ENCODE measurements at regions not wholly inside any gene's neighbourhood (a gene's known extent, or its start where the extent isn't known, plus 50 kb on each side); places are given as distances from the start of the nearest gene placed in this dataset.

DNA sequence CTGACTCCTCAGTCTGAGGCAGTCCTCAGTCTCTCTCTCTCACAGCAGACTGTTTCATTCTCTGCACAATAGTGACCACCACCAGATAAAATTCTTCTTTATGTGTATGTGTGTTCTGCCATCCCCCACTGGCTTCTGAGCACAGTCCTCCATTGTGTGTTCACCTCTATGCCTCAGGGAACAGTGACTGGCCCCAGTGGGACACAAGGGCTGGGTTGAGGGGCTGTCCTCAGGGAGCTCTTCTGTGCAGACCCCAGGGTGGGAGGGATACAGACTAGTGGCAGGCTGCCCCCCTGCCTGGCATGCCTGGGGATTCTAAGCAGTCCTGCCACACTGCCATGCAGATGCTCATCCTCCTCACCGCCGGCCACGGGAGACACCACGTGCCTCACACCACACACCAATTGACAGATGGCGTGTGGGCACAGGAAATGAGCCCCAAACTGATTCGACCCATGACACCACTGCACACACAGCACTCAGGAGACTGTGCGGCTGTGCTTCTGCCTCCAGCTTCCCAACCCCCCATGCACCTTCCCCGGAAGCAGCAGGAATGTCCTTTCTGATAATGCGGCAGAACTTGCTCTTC is 237.6 kb upstream of the CHRNA7 start:
- intact Hi-C loops (cut with micrococcal nuclease): no loop called here
- Histone ChIP-seq H3K4me3 (replicated peaks in 1 of 3; ENCODE audit: insufficient read depth in 1 of 3, low read depth in 1 of 3, low read length in 3 of 3) (no peak overlapping the region), H3K4me2 (ENCODE audit: insufficient read depth, low read length) (no peak overlapping the region), H2AFZ (ENCODE audit: low read depth, low read length) (no peak overlapping the region), H3K9me1 (replicated peaks; ENCODE audit: control insufficient read depth, extremely low read depth, insufficient read depth, low read length) (no peaks in the 10 kb centered on the region), H4K20me1 (replicated peaks; ENCODE audit: control insufficient read depth, extremely low read depth, insufficient read depth, low read length) (no peaks in the 10 kb centered on the region), H3K27me3 (ENCODE audit: control insufficient read depth in 2 of 2, insufficient read depth in 2 of 2, low read length in 2 of 2) (no peaks in the 10 kb centered on the region), H3K4me1 (ENCODE audit: control insufficient read depth, extremely low read depth, insufficient read depth, low read length) (no peaks in the 10 kb centered on the region), H3K9me3 (replicated peaks; ENCODE audit: control insufficient read depth, insufficient read depth, low read length) (peaks cover 5% of the 10 kb centered on the region), H3K9ac (replicated peaks; ENCODE audit: extremely low read depth, insufficient read depth, low read length) (no peak overlapping the region), H3K36me3 (ENCODE audit: control insufficient read depth in 2 of 2, extremely low read depth in 1 of 2, insufficient read depth in 2 of 2, low read length in 2 of 2) (no peaks in the 10 kb centered on the region), H3K79me2 (ENCODE audit: control insufficient read depth, insufficient read depth, low read length) (no peaks in the 10 kb centered on the region), H3K27ac (ENCODE audit: insufficient read depth, low read depth, low read length) (no peak overlapping the region)
- ChIA-PET POLR2A (no interaction called here), CTCF (no interaction called here)
- no peak for FAIRE-seq
- dilution Hi-C loops (cut with MboI; ENCODE audit: extremely low pct_ligation_motif_present, low sequenced_read_pairs): no loop called here
- TF ChIP-seq GATA2 (IDR thresholded peaks at IDR 0.05; ENCODE audit: insufficient read depth, insufficient read length, low read depth, low read length) (no peak), MAX (IDR thresholded peaks at IDR 0.05; ENCODE audit: insufficient read depth, insufficient read length) (no peak), MYC (IDR thresholded peaks at IDR 0.05; ENCODE audit: low read depth, low read length) (no peak), POLR2A (IDR thresholded peaks at IDR 0.05; ENCODE audit: low read depth, low read length) (no peak), EZH2 (IDR thresholded peaks at IDR 0.05; ENCODE audit: borderline replicate concordance, low read depth, low read length, severe bottlenecking) (no peak), JUN (IDR thresholded peaks at IDR 0.05; ENCODE audit: borderline replicate concordance, insufficient read depth, insufficient read length, low read depth) (no peak), POLR2AphosphoS5 (IDR thresholded peaks at IDR 0.05; ENCODE audit: insufficient read depth, low read depth, low read length) (no peak), FOS (IDR thresholded peaks at IDR 0.05; ENCODE audit: borderline replicate concordance, insufficient read depth, low read length) (no peak)
- TF ChIP-seq, protein P1, sequence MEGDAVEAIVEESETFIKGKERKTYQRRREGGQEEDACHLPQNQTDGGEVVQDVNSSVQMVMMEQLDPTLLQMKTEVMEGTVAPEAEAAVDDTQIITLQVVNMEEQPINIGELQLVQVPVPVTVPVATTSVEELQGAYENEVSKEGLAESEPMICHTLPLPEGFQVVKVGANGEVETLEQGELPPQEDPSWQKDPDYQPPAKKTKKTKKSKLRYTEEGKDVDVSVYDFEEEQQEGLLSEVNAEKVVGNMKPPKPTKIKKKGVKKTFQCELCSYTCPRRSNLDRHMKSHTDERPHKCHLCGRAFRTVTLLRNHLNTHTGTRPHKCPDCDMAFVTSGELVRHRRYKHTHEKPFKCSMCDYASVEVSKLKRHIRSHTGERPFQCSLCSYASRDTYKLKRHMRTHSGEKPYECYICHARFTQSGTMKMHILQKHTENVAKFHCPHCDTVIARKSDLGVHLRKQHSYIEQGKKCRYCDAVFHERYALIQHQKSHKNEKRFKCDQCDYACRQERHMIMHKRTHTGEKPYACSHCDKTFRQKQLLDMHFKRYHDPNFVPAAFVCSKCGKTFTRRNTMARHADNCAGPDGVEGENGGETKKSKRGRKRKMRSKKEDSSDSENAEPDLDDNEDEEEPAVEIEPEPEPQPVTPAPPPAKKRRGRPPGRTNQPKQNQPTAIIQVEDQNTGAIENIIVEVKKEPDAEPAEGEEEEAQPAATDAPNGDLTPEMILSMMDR (IDR thresholded peaks at IDR 0.05; ENCODE audit: extremely low read depth in 1 of 2, insufficient read depth in 1 of 2, low read depth in 1 of 2, low read length in 2 of 2): no peak
- no TSS peak for BruUV-seq (replicated peaks)
- no peak for DNase-seq (ENCODE audit: low read depth, low spot score)

Data from endothelial cell of umbilical vein (primary cell).